ENCODE measurements at regions not wholly inside any gene's neighbourhood (a gene's known extent, or its start where the extent isn't known, plus 50 kb on each side); places are given as distances from the start of the nearest gene placed in this dataset.

GRCh38 chr13:103625194-103625593 is 559.0 kb upstream of the SLC10A2 start:
- TF ChIP-seq MAZ (IDR thresholded peaks at IDR 0.05; ENCODE audit: borderline replicate concordance, low read depth, low read length) (no peak), CHD1 (IDR thresholded peaks at IDR 0.05; ENCODE audit: low read depth, low read length) (no peak), FOS (IDR thresholded peaks at IDR 0.05; ENCODE audit: low read depth, low read length) (no peak)
- H2BK120ac ChIP-seq (ENCODE audit: low read depth, low read length), result no peak overlapping the region
- no peak overlapping the region for H4K8ac ChIP-seq (ENCODE audit: low read depth in 2 of 2, low read length in 2 of 2)

More at GRCh38 chr13:103625194-103625593, 559.0 kb upstream of the SLC10A2 start:
- intact Hi-C loops (cut with micrococcal nuclease), result no loop called here
- Histone ChIP-seq H3K4me2 (ENCODE audit: low read depth, low read length) (no peak overlapping the region), H3K27me3 (ENCODE audit: control insufficient read depth, insufficient read depth, low read length) (no peaks in the 10 kb centered on the region), H3K36me3 (ENCODE audit: control insufficient read depth, insufficient read depth, low read length) (no peaks in the 10 kb centered on the region), H3K18ac (ENCODE audit: low read depth, low read length) (no peak overlapping the region), H3K4me1 (ENCODE audit: control insufficient read depth, insufficient read depth, low read length) (no peaks in the 10 kb centered on the region), H2BK5ac (ENCODE audit: low read depth, low read length, poor library complexity, severe bottlenecking) (no peak overlapping the region), H4K5ac (ENCODE audit: low read depth, low read length) (no peak overlapping the region), H2BK20ac (ENCODE audit: low read depth, low read length) (no peak overlapping the region), H3K9me3 (ENCODE audit: control insufficient read depth, insufficient read depth, low read length) (peaks cover 4% of the 10 kb centered on the region), H3K27ac (ENCODE audit: insufficient read depth, low read length) (no peak overlapping the region), H3K56ac (ENCODE audit: extremely low read depth, insufficient read depth, low read length) (no peak overlapping the region), H4K20me1 (ENCODE audit: insufficient read depth, low read length) (no peaks in the 10 kb centered on the region), H2AFZ (replicated peaks; ENCODE audit: low read length, poor library complexity) (no peak overlapping the region), H3K4me3 (ENCODE audit: insufficient read depth, low read depth, low read length) (no peak overlapping the region), H3K14ac (replicated peaks; ENCODE audit: low read depth, low read length) (no peak overlapping the region), H3K4ac (ENCODE audit: low read depth, low read length) (no peak overlapping the region), H3K9ac (ENCODE audit: low read depth, low read length) (no peak overlapping the region), H4K91ac (ENCODE audit: insufficient read depth, low read depth, low read length) (no peak overlapping the region), H3K79me1 (ENCODE audit: low read depth in 1 of 2, low read length in 2 of 2) (no peaks in the 10 kb centered on the region), H3K23ac (ENCODE audit: low read depth, low read length) (no peak overlapping the region), H2AK9ac (replicated peaks; ENCODE audit: low read depth, low read length, poor library complexity) (no peak overlapping the region), H2BK15ac (ENCODE audit: low read depth, low read length) (no peak overlapping the region), H3K9me1 (ENCODE audit: insufficient read depth, low read length) (no peaks in the 10 kb centered on the region), H2AK5ac (ENCODE audit: low read depth, low read length) (no peak overlapping the region)
- ATAC-seq (ENCODE audit: low read depth) (no peak), DNase-seq (no peak)
- no CpG with 5 or more reads among the region's 5 CpGs for WGBS, 2 experiments (ENCODE audit: extremely low coverage in 2 of 2, insufficient read length in 1 of 2)
- in situ Hi-C loops (cut with MboI; ENCODE audit: low sequenced_read_pairs), result no loop called here
- POLR2A ChIA-PET (ENCODE audit: unreplicated experiment), result no interaction called here
- CTCF ChIA-PET, result no interaction called here
- dilution Hi-C loops (cut with HindIII; ENCODE audit: low sequenced_read_pairs, unreplicated experiment), result no loop called here
- no TSS peak for BruUV-seq (replicated peaks)

Measured in IMR-90 (cell line).